GM12878 (cell line): ENCODE measurements at regions not wholly inside any gene's neighbourhood (a gene's known extent, or its start where the extent isn't known, plus 50 kb on each side); places are given as distances from the start of the nearest gene placed in this dataset.

Experiments used
- CBFB ChIP-seq: IDR thresholded peaks from 2 replicates; pipeline ENCODE4 v1.6.1; 2016; ENCODE audit warnings: antibody characterized with exemption, low read depth
- EP300 ChIP-seq, 2 experiments: fragments of 150-350 bp in 1 of 2; IDR thresholded peaks; 2 replicates each; pipeline ENCODE4 v1.6.1; 2011 to 2012; ENCODE audit warnings: low read depth in 2 of 2, low read length in 2 of 2, borderline replicate concordance in 1 of 2, improper control_type of control experiment in 1 of 2, inconsistent platforms in 1 of 2; ENCODE audit not compliant: control insufficient read depth in 1 of 2
- EZH2 ChIP-seq: IDR thresholded peaks from 2 replicates; pipeline ENCODE4 v1.6.1; 2012; ENCODE audit warnings: low read depth, mild to moderate bottlenecking, control low read depth, inconsistent platforms, low read length, borderline replicate concordance; ENCODE audit not compliant: control insufficient read depth
- HDAC6 ChIP-seq: fragments of 200-600 bp; sonication (generic); IDR thresholded peaks from one replicate; pipeline ENCODE4 v1.8.0; 2017; ENCODE audit warnings: antibody characterized with exemption; ENCODE audit not compliant: unreplicated experiment
- JUND ChIP-seq: IDR thresholded peaks from 2 replicates; pipeline ENCODE4 v1.6.1; 2012; ENCODE audit warnings: low read depth, mild to moderate bottlenecking, low read length, improper control_type of control experiment, moderate library complexity
- MAX ChIP-seq: IDR thresholded peaks from 2 replicates; pipeline ENCODE4 v1.6.1; 2012; ENCODE audit warnings: low read depth, low read length, improper control_type of control experiment
- POLR2A ChIP-seq: IDR thresholded peaks from 2 replicates; pipeline ENCODE4 v1.6.1; 2011; ENCODE audit warnings: low read depth, mild to moderate bottlenecking, low read length
- RUNX3 ChIP-seq: IDR thresholded peaks from 2 replicates; pipeline ENCODE4 v1.6.1; 2012; ENCODE audit warnings: low read length, inconsistent platforms
- TAF1 ChIP-seq: IDR thresholded peaks from 2 replicates; pipeline ENCODE4 v1.6.1; 2011; ENCODE audit warnings: mild to moderate bottlenecking, low read depth, low read length, borderline replicate concordance
- TCF3 ChIP-seq: IDR thresholded peaks from 2 replicates; pipeline ENCODE4 v1.6.1; 2012; ENCODE audit warnings: low read depth, mild to moderate bottlenecking, low read length, borderline replicate concordance; ENCODE audit not compliant: insufficient read depth
- WRNIP1 ChIP-seq: IDR thresholded peaks from 2 replicates; pipeline ENCODE4 v1.6.1; 2011; ENCODE audit warnings: low read depth, low read length, improper control_type of control experiment, borderline replicate concordance
- ZNF274 ChIP-seq: IDR thresholded peaks from one replicate; pipeline ENCODE4 v1.8.0; 2011; ENCODE audit not compliant: insufficient read length, insufficient read depth
- TF ChIP-seq, protein P1 (sequence below), 3 experiments: IDR thresholded peaks in 2 of 3; conservative IDR thresholded peaks in 1 of 3; 2 replicates each; pipeline ENCODE4 v1.5.1; 2011; ENCODE audit warnings: low read depth in 3 of 3, low read length in 3 of 3, mild to moderate bottlenecking in 3 of 3, control low read depth in 2 of 3, moderate library complexity in 2 of 3, inconsistent platforms in 1 of 3, mixed read lengths in 1 of 3; ENCODE audit not compliant: control insufficient read depth in 2 of 3, insufficient read depth in 1 of 3; ENCODE audit errors: extremely low read depth in 1 of 3
- TF ChIP-seq, protein P2 (sequence below): fragments of 450-650 bp; IDR thresholded peaks from 2 replicates; pipeline ENCODE4 v1.6.1; 2016; ENCODE audit warnings: mild to moderate bottlenecking

DNA sequence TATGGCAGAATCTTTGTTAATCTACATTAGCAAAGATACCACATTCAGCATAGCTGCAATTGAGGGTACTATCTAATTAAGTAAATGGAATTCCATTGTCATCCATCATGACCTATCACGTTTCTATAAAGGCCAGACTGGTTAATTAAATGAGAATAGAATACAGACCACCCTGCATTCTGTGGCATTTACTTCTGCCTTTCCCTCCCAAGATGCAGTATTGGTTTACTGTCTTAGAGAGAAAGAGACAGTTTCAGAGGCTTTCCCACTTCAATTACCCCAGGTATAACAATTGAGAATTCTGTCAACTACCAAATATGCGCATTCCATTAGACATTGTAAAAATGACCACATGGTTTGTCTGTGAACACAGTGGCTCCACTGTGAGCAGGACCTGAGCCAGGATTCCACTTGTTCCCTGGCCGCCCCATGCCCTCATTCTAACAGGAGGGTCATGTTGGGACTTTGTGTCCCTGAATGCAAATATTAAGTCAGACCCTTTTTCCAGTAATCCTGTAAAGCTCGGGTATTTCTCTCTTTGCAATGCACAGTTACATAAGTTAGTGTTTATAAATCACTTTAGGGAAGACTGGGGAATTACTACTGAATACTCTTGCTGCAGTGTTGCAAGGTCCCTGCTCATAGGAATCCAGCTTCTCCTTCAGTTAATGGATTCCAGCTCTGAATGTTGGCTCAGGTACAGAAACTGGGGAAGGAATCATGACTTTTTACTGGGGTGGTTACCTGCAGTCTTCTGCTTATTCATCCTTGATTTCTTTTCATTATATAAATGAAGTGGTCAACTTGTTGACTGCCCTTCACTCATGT lies 261.0 kb downstream of the PDGFC start:
- TF ChIP-seq EZH2 = no peak
- no peak for TF ChIP-seq WRNIP1
- TF ChIP-seq EP300 (IDR thresholded peaks at IDR 0.05; ENCODE audit: borderline replicate concordance in 1 of 2, control insufficient read depth in 1 of 2, low read depth in 2 of 2, low read length in 2 of 2) = no peak
- TF ChIP-seq, protein P1, sequence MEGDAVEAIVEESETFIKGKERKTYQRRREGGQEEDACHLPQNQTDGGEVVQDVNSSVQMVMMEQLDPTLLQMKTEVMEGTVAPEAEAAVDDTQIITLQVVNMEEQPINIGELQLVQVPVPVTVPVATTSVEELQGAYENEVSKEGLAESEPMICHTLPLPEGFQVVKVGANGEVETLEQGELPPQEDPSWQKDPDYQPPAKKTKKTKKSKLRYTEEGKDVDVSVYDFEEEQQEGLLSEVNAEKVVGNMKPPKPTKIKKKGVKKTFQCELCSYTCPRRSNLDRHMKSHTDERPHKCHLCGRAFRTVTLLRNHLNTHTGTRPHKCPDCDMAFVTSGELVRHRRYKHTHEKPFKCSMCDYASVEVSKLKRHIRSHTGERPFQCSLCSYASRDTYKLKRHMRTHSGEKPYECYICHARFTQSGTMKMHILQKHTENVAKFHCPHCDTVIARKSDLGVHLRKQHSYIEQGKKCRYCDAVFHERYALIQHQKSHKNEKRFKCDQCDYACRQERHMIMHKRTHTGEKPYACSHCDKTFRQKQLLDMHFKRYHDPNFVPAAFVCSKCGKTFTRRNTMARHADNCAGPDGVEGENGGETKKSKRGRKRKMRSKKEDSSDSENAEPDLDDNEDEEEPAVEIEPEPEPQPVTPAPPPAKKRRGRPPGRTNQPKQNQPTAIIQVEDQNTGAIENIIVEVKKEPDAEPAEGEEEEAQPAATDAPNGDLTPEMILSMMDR (IDR thresholded peaks at IDR 0.05 in 2 of 3, conservative IDR thresholded peaks at IDR 0.05 in 1 of 3; ENCODE audit: control insufficient read depth in 2 of 3, extremely low read depth in 1 of 3, insufficient read depth in 1 of 3, low read depth in 3 of 3, low read length in 3 of 3) = no peak
- TF ChIP-seq RUNX3 = no peak
- no peak for TF ChIP-seq TAF1
- no peak for TF ChIP-seq MAX
- no peak for TF ChIP-seq JUND
- no peak for TF ChIP-seq CBFB
- TF ChIP-seq ZNF274 = no peak
- TF ChIP-seq, protein P2, sequence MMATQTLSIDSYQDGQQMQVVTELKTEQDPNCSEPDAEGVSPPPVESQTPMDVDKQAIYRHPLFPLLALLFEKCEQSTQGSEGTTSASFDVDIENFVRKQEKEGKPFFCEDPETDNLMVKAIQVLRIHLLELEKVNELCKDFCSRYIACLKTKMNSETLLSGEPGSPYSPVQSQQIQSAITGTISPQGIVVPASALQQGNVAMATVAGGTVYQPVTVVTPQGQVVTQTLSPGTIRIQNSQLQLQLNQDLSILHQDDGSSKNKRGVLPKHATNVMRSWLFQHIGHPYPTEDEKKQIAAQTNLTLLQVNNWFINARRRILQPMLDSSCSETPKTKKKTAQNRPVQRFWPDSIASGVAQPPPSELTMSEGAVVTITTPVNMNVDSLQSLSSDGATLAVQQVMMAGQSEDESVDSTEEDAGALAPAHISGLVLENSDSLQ = no peak
- no peak for TF ChIP-seq TCF3
- no peak for TF ChIP-seq HDAC6
- TF ChIP-seq POLR2A = no peak
